ENCODE measurements at regions not wholly inside any gene's neighbourhood (a gene's known extent, or its start where the extent isn't known, plus 50 kb on each side); places are given as distances from the start of the nearest gene placed in this dataset.

- DNase-seq (ENCODE audit: low read depth) = no peak
Observed at GRCh38 chr6:85127696-85128243, 322.1 kb upstream of the NT5E start.

- no peak for DNase-seq (ENCODE audit: low read depth)
Observed at GRCh38 chr6:85127168-85127498, 322.8 kb upstream of the NT5E start.

- no peak for DNase-seq (ENCODE audit: low read depth)
Observed at GRCh38 chr6:85126485-85127167, 323.3 kb upstream of the NT5E start.

- DNase-seq (ENCODE audit: low read depth) = no peak
Observed at GRCh38 chr6:85125526-85125925, 324.4 kb upstream of the NT5E start.

GRCh38 chr6:85124472-85125354 is 325.2 kb upstream of the NT5E start:
- no peak for DNase-seq (ENCODE audit: low read depth)

- no peak for DNase-seq (ENCODE audit: low read depth)
Observed at GRCh38 chr6:85121158-85121557, 328.7 kb upstream of the NT5E start.

- no peak for DNase-seq (ENCODE audit: low read depth)
Observed at GRCh38 chr6:85118652-85119235, 331.1 kb upstream of the NT5E start.

- DNase-seq (ENCODE audit: low read depth) = no peak
Observed at GRCh38 chr6:85118233-85118632, 331.6 kb upstream of the NT5E start.

- DNase-seq (ENCODE audit: low read depth) = no peak
Observed at GRCh38 chr6:85116475-85116874, 333.4 kb upstream of the NT5E start.

- no peak for DNase-seq (ENCODE audit: low read depth)
Observed at GRCh38 chr6:85115876-85116275, 334.0 kb upstream of the NT5E start.

- DNase-seq (ENCODE audit: low read depth) = no peak
Observed at GRCh38 chr6:85115376-85115775, 334.5 kb upstream of the NT5E start.

- DNase-seq (ENCODE audit: low read depth) = no peak
Observed at GRCh38 chr6:85114581-85114935, 335.3 kb upstream of the NT5E start.

GRCh38 chr6:85113934-85114580 is 335.8 kb upstream of the NT5E start:
- no peak for DNase-seq (ENCODE audit: low read depth)

- DNase-seq (ENCODE audit: low read depth) = no peak
Observed at GRCh38 chr6:85112540-85112939, 337.3 kb upstream of the NT5E start.

- DNase-seq (ENCODE audit: low read depth) = no peak
Observed at GRCh38 chr6:85111481-85112011, 338.3 kb upstream of the NT5E start.

GRCh38 chr6:85110943-85111342 is 338.9 kb upstream of the NT5E start:
- no peak for DNase-seq (ENCODE audit: low read depth)

- no peak for DNase-seq (ENCODE audit: low read depth)
Observed at GRCh38 chr6:85107701-85108100, 342.2 kb upstream of the NT5E start.

GRCh38 chr6:85096976-85097375 is 332.6 kb upstream of the TBX18 start:
- DNase-seq (ENCODE audit: low read depth) = no peak

GRCh38 chr6:85092226-85092625 is 327.8 kb upstream of the TBX18 start:
- DNase-seq (ENCODE audit: low read depth) = no peak

GRCh38 chr6:85089255-85089654 is 324.9 kb upstream of the TBX18 start:
- no peak for DNase-seq (ENCODE audit: low read depth)

GRCh38 chr6:85085875-85086274 is 321.5 kb upstream of the TBX18 start:
- DNase-seq (ENCODE audit: low read depth) = no peak

GRCh38 chr6:85081102-85081501 is 316.7 kb upstream of the TBX18 start:
- DNase-seq (ENCODE audit: low read depth) = no peak

Data from activated gamma-delta T cell treated with anti-CD3 and anti-CD28 coated beads, Interleukin-2, amount 50 U/mL, for 16 hours (primary cell).